SK-N-MC (cell line): ENCODE measurements at regions not wholly inside any gene's neighbourhood (a gene's known extent, or its start where the extent isn't known, plus 50 kb on each side); places are given as distances from the start of the nearest gene placed in this dataset.
"Not testable (repeated sequence)": the region's sequence is repeated elsewhere in the genome, so short reads cannot be mapped to it uniquely, and the experiment has no call there.

Experiments
- DNase-seq: peaks from one replicate; pipeline ENCODE4 v3.0.0-alpha.2; 2011; ENCODE audit warnings: low read depth, low spot score
- H3K27ac ChIP-seq: fragments of 200-600 bp; sonication (generic); 2 replicates; pipeline ENCODE4 v1.5.1; 2016; ENCODE audit warnings: mixed run types
- H3K36me3 ChIP-seq: fragments of 200-600 bp; sonication (generic); 2 replicates; pipeline ENCODE4 v1.6.1; 2017; ENCODE audit warnings: antibody characterized with exemption, low read length, mixed read lengths; ENCODE audit not compliant: insufficient read depth
- H3K4me3 ChIP-seq: fragments of 200-600 bp; sonication (generic); 2 replicates; pipeline ENCODE4 v1.5.1; 2016
- H3K9ac ChIP-seq: fragments of 200-600 bp; sonication (generic); 2 replicates; pipeline ENCODE4 v1.8.0; 2017; ENCODE audit warnings: mixed run types, mixed read lengths; ENCODE audit not compliant: insufficient read length
- H3K9me3 ChIP-seq: fragments of 200-600 bp; sonication (generic); 2 replicates; pipeline ENCODE4 v1.6.1; 2017; ENCODE audit warnings: low read depth, mild to moderate bottlenecking, antibody characterized with exemption, low read length, moderate library complexity, mixed read lengths
- EZH2 ChIP-seq: fragments of 200-600 bp; sonication (generic); IDR thresholded peaks from one replicate; pipeline ENCODE4 v1.6.1; 2017; ENCODE audit warnings: antibody characterized with exemption
- FOXP2 ChIP-seq: optimal IDR thresholded peaks from 2 replicates; pipeline ENCODE3; 2011; ENCODE audit warnings: mild to moderate bottlenecking, moderate library complexity; ENCODE audit not compliant: insufficient read depth; ENCODE audit errors: extremely low read length, control extremely low read depth
- POLR2AphosphoS5 ChIP-seq: IDR thresholded peaks from 2 replicates; pipeline ENCODE4 v1.6.1; 2012; ENCODE audit warnings: mild to moderate bottlenecking, low read depth, low read length, borderline replicate concordance

GRCh38 chr2:7627583-7627982, 710.4 kb downstream of the RNF144A start:
- H3K4me3 ChIP-seq, result no peak overlapping the region
- H3K9me3 ChIP-seq, result no peaks in the 10 kb centered on the region
- no peak for TF ChIP-seq POLR2AphosphoS5
- TF ChIP-seq FOXP2, result no peak
- no peak for TF ChIP-seq EZH2
- H3K9ac ChIP-seq, result no peak overlapping the region
- H3K36me3 ChIP-seq, result no peaks in the 10 kb centered on the region
- no peak overlapping the region for H3K27ac ChIP-seq
- DNase-seq, result peak; percentile 32

GRCh38 chr2:7632420-7632819, 715.2 kb downstream of the RNF144A start:
- TF ChIP-seq POLR2AphosphoS5 (no peak), EZH2 (no peak), FOXP2 (no peak)
- H3K27ac ChIP-seq, result no peak overlapping the region
- H3K4me3 ChIP-seq, result no peak overlapping the region
- no peak overlapping the region for H3K9ac ChIP-seq
- H3K36me3 ChIP-seq, result no peaks in the 10 kb centered on the region
- no peak for DNase-seq
- no peaks in the 10 kb centered on the region for H3K9me3 ChIP-seq

DNA sequence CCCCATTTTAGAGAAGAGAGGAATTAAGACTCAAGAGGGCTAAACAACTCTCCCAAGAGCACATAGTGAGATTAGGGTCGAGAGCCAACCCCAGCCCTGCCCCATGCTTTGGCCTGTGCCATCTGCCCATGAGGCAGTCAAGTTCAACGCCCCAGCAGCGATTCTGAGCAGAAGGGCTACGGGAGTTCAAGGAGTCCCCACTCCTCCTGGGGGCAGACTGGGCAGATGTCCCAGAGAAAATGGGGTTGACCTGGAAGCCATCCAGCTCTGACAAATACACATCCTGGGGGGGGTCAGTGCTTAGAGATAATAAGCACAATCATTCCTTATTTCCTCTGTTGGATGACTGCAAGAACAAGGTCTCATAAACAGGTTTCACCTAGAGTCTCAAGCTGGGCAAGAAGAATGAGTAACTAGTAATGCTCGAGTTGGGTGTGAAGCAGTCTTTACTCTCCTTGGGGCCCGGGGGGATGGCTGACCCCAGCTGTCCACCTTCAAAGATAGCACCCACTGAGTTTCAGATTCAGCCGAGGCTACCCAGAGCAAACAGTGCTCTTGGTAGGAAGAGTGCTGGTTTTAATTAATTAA, 716.4 kb downstream of the RNF144A start:
- H3K9ac ChIP-seq, result no peak overlapping the region
- no peak for TF ChIP-seq EZH2
- TF ChIP-seq FOXP2, result no peak
- TF ChIP-seq POLR2AphosphoS5, result no peak
- no peak for DNase-seq
- no peaks in the 10 kb centered on the region for H3K36me3 ChIP-seq
- no peak overlapping the region for H3K27ac ChIP-seq
- no peak overlapping the region for H3K4me3 ChIP-seq
- H3K9me3 ChIP-seq, result no peaks in the 10 kb centered on the region

- no peaks in the 10 kb centered on the region for H3K36me3 ChIP-seq
- no peaks in the 10 kb centered on the region for H3K9me3 ChIP-seq
- TF ChIP-seq EZH2 (no peak), POLR2AphosphoS5 (no peak), FOXP2 (no peak)
- no peak overlapping the region for H3K9ac ChIP-seq
- no peak for DNase-seq
- H3K4me3 ChIP-seq, result no peak overlapping the region
- no peak overlapping the region for H3K27ac ChIP-seq
Observed at GRCh38 chr2:7634409-7634808, 717.2 kb downstream of the RNF144A start.

- TF ChIP-seq EZH2 (no peak), POLR2AphosphoS5 (no peak), FOXP2 (no peak)
- no peak for DNase-seq
- Histone ChIP-seq H3K9ac (no peak overlapping the region), H3K4me3 (no peak overlapping the region), H3K27ac (no peak overlapping the region), H3K36me3 (no peaks in the 10 kb centered on the region), H3K9me3 (no peaks in the 10 kb centered on the region)
Observed at GRCh38 chr2:7639476-7639875, 722.3 kb downstream of the RNF144A start.

- DNase-seq, H3K27ac ChIP-seq, H3K9me3 ChIP-seq, H3K9ac ChIP-seq, H3K4me3 ChIP-seq, H3K36me3 ChIP-seq: not testable (repeated sequence)
Observed at GRCh38 chr2:7641272-7641671, 724.1 kb downstream of the RNF144A start.

- Histone ChIP-seq H3K9ac (no peak overlapping the region), H3K9me3 (no peaks in the 10 kb centered on the region), H3K4me3 (no peak overlapping the region), H3K36me3 (no peaks in the 10 kb centered on the region), H3K27ac (no peak overlapping the region)
- TF ChIP-seq POLR2AphosphoS5, result no peak
- TF ChIP-seq FOXP2, result no peak
- TF ChIP-seq EZH2, result no peak
- DNase-seq, result no peak
Observed at GRCh38 chr2:7646024-7646423, 728.8 kb downstream of the RNF144A start.

DNA sequence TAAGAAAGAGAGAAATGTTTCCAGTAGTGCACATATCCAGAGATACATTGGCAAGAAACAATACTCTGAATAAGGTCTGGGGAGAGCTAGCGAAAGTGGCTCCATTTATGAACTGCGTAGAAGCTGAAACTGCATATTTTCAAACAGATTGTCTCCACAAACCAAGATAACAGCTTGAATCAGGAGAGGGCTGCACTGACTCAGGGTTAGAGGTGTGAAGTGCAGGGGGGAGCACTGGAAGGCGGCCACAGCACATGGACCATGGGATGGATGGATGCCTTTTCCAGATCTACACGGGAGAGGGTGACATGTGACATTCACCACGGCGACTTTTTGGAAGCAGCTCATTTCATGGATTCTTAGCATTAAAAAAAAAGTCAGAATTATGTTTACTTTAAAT, 729.4 kb downstream of the RNF144A start:
- no peak for DNase-seq
- Histone ChIP-seq H3K27ac (no peak overlapping the region), H3K36me3 (no peaks in the 10 kb centered on the region), H3K9ac (no peak overlapping the region), H3K9me3 (no peaks in the 10 kb centered on the region; the same call in 1 of the 2 replicates), H3K4me3 (no peak overlapping the region)
- TF ChIP-seq POLR2AphosphoS5 (no peak), EZH2 (no peak), FOXP2 (no peak)

DNA sequence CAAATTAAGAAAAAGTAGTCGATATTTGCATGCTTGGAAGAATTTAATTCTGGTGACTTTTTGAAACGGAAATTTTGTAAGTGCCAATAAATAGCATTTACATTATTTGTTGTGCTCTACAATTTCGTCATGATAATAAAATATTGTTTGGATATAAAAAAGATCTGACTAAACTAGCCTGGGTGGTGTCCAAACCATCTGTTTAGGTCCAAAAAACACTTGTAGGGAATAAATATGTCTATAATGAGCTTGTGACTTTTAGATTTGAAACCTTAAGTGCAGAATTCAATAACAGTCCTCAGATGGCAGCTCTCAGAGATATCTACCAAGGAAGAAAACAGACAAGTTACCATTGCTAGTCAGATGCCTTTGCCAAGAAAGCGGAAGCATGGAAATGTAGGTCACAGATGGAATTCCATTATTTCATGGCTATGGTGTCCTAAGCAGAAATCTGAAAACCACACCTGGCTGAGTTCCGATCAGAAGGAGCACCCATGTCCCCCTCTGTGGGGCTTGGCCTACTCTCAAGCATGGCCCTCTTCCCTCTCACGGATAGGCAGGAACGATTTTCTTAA, 731.1 kb downstream of the RNF144A start:
- H3K9me3 ChIP-seq, result no peaks in the 10 kb centered on the region; the same call in 1 of the 2 replicates
- no peak for TF ChIP-seq POLR2AphosphoS5
- TF ChIP-seq FOXP2, result no peak
- no peak for TF ChIP-seq EZH2
- H3K4me3 ChIP-seq, result no peak overlapping the region
- no peaks in the 10 kb centered on the region for H3K36me3 ChIP-seq
- no peak overlapping the region for H3K9ac ChIP-seq
- no peak for DNase-seq
- no peak overlapping the region for H3K27ac ChIP-seq
